ENCODE measurements at regions not wholly inside any gene's neighbourhood (a gene's known extent, or its start where the extent isn't known, plus 50 kb on each side); places are given as distances from the start of the nearest gene placed in this dataset.

DNA sequence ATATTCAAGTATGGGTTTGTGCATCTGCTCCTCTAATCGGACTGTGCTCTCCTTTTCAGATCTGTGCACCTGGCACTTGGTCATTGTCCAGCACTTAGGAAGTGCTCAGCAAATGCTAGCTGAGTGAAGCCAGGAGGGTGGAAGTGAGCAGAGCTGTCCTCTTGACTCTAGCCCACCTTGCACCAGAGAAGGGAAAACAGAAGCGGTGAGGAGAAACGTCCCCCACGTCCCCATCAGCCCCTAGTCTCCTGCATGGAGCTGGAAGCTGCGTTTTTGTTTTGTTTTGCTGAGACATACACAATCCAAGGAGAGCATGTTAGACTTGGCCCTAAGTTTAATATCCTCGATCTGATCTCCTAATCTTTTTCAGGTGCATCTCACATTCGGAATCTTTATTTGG, 73.6 kb downstream of the EN1 start:
- DNase-seq (ENCODE audit: low read depth), result no peak
- no peak overlapping the region for H3K4me3 ChIP-seq (ENCODE audit: low read depth, low read length)
- TF ChIP-seq, protein P1, sequence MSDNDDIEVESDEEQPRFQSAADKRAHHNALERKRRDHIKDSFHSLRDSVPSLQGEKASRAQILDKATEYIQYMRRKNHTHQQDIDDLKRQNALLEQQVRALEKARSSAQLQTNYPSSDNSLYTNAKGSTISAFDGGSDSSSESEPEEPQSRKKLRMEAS (IDR thresholded peaks at IDR 0.05; ENCODE audit: low read depth, low read length), result no peak
- TF ChIP-seq MYC (IDR thresholded peaks at IDR 0.05; ENCODE audit: low read depth, low read length) (no peak), POLR2A (IDR thresholded peaks at IDR 0.05; ENCODE audit: extremely low read depth, insufficient read length) (no peak)
- TF ChIP-seq, protein P2, sequence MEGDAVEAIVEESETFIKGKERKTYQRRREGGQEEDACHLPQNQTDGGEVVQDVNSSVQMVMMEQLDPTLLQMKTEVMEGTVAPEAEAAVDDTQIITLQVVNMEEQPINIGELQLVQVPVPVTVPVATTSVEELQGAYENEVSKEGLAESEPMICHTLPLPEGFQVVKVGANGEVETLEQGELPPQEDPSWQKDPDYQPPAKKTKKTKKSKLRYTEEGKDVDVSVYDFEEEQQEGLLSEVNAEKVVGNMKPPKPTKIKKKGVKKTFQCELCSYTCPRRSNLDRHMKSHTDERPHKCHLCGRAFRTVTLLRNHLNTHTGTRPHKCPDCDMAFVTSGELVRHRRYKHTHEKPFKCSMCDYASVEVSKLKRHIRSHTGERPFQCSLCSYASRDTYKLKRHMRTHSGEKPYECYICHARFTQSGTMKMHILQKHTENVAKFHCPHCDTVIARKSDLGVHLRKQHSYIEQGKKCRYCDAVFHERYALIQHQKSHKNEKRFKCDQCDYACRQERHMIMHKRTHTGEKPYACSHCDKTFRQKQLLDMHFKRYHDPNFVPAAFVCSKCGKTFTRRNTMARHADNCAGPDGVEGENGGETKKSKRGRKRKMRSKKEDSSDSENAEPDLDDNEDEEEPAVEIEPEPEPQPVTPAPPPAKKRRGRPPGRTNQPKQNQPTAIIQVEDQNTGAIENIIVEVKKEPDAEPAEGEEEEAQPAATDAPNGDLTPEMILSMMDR (IDR thresholded peaks at IDR 0.05; ENCODE audit: low read depth, low read length), result no peak

DNA sequence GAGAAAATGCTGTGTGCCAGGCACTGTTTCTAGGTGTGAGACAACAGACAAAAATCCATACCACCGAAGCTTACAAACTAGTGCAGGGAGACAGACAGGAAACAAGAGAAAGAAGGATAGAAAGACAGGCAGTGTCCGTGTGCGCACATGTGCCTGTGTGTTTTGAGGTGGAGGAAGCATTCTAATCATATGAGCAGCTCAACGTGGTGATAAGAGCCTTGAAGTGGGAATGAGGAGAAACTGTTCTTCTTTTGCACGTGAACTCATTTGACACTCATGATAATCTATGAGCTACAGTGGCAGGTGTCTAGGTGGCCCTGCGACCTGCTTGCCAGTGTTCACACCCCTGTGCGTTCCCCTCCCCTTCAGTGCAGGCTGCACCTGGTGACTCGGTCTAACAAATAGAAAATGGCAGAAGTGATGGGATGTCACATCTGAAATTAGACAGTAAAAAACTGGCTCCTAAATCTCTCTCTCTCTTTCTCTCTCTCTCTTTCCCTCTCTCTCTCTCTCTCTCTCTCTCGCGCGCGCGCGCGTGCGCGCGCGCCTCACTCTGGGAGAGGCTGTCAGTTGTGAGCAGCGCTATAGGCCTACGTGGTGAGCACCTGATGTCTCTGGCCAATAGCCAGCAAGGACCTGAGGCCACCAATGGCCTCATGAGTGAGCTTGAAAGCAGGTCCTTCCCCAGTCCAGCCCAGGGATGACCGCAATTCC, 74.8 kb downstream of the EN1 start:
- no peak for DNase-seq (ENCODE audit: low read depth)
- TF ChIP-seq POLR2A (IDR thresholded peaks at IDR 0.05; ENCODE audit: extremely low read depth, insufficient read length) (no peak), MYC (IDR thresholded peaks at IDR 0.05; ENCODE audit: low read depth, low read length) (no peak)
- TF ChIP-seq, protein P2 (IDR thresholded peaks at IDR 0.05; ENCODE audit: low read depth, low read length), result no peak
- TF ChIP-seq, protein P1 (IDR thresholded peaks at IDR 0.05; ENCODE audit: low read depth, low read length), result no peak
- H3K4me3 ChIP-seq (ENCODE audit: low read depth, low read length), result no peak overlapping the region

DNA sequence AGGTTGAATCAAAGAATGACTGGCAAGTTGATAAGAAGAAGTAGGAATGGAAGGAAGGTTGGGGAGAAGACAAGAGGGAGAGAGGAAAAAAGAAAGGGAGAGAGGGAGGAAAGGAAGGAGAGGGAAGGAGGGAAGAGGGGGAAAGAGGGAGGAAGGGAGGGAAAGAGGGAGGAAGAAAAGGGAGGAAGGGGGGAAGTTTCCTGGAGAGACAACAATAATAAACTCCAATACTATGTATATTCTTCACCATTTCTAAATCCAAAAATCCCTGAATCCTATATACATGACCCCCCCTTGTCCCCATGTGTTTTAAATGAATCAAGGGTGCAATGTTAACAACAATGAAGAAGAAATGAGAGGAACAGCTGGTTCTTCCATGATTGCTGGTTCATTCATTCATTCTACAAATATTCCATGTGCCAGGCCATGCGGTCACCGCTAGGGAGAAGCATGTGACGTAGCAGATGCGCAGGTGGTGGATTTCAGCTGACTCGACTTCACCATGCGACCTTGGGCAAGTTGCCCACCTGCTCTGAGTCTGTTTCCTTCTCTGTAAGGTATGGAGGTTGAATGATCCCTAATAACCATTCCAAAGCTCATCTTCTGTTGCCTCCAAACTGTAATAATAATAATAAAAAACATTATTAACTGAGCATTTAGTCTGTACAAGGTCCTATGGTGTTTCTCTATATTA, 77.6 kb downstream of the EN1 start:
- H3K4me3 ChIP-seq (ENCODE audit: low read depth, low read length), result no peak overlapping the region
- TF ChIP-seq, protein P1 (IDR thresholded peaks at IDR 0.05; ENCODE audit: low read depth, low read length), result no peak
- TF ChIP-seq, protein P2 (IDR thresholded peaks at IDR 0.05; ENCODE audit: low read depth, low read length), result no peak
- DNase-seq (ENCODE audit: low read depth), result no peak

DNA sequence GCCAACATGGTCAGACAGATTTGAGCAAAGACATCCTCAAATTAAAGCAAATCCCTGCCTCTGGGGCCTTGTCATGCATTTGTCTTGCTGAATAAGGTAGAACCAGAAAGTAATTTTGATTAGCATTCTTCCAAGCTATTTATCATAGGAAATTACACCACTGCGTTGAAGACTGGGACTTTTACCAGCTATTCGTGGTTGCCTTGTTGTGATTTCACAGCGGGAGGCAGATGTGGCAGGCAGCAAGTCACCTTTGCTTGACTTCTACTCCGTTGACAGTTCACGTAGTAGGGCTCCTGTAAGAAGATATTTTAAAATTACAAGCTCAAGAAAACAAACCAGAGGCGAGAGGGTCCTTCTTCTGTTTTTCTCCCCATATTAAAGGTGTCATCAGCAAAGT, 80.6 kb downstream of the EN1 start:
- TF ChIP-seq, protein P2 (IDR thresholded peaks at IDR 0.05; ENCODE audit: low read depth, low read length), result no peak
- TF ChIP-seq POLR2A (IDR thresholded peaks at IDR 0.05; ENCODE audit: extremely low read depth, insufficient read length) (no peak), MYC (IDR thresholded peaks at IDR 0.05; ENCODE audit: low read depth, low read length) (no peak)
- TF ChIP-seq, protein P1 (IDR thresholded peaks at IDR 0.05; ENCODE audit: low read depth, low read length), result no peak
- H3K4me3 ChIP-seq (ENCODE audit: low read depth, low read length), result no peak overlapping the region
- DNase-seq (ENCODE audit: low read depth), result no peak

DNA sequence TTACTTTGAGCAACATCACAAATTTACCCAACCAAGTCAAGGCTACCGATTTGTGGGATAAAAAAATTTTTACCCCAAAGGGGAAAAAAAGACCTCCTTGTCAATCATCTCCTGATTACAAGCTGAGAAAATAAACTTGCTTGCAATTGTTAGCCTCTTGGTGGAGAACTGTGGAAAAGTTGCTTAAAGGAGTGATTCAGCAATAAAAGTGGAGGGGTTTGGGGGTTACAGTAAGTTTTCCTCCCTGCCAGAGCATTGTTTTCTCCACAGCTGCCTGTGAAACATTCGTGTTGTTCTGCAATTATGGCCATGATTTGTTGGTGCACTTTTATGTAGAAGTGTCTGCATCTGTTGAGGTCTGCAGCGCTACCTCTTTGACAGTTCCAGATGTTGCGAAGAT, 82.6 kb downstream of the EN1 start:
- TF ChIP-seq, protein P2 (IDR thresholded peaks at IDR 0.05; ENCODE audit: low read depth, low read length), result no peak
- TF ChIP-seq, protein P1 (IDR thresholded peaks at IDR 0.05; ENCODE audit: low read depth, low read length), result no peak
- H3K4me3 ChIP-seq (ENCODE audit: low read depth, low read length), result no peak overlapping the region
- DNase-seq (ENCODE audit: low read depth), result no peak
